GM19452 (cell line): ENCODE measurements at regions not wholly inside any gene's neighbourhood (a gene's known extent, or its start where the extent isn't known, plus 50 kb on each side); places are given as distances from the start of the nearest gene placed in this dataset.

Experiments
- ATAC-seq: cut with Tn5 transposase; IDR thresholded peaks from one replicate; pipeline ENCODE4 v1.9.1; 2021; ENCODE audit not compliant: unreplicated experiment

- no peak for ATAC-seq
Observed at GRCh38 chr4:152236519-152237056, 299.3 kb downstream of the FBXW7 start.

- ATAC-seq, result no peak
Observed at GRCh38 chr4:152235718-152236117, 300.2 kb downstream of the FBXW7 start.

GRCh38 chr4:152234571-152234970 lies 301.3 kb downstream of the FBXW7 start:
- no peak for ATAC-seq

- ATAC-seq, result no peak
Observed at GRCh38 chr4:152232271-152232670, 303.6 kb downstream of the FBXW7 start.

- ATAC-seq, result no peak
Observed at GRCh38 chr4:152229782-152230289, 306.1 kb downstream of the FBXW7 start.

GRCh38 chr4:152225680-152226079 lies 310.2 kb downstream of the FBXW7 start:
- ATAC-seq, result no peak

GRCh38 chr4:152224721-152225420 lies 311.0 kb downstream of the FBXW7 start:
- no peak for ATAC-seq

- ATAC-seq, result no peak
Observed at GRCh38 chr4:152224223-152224622, 311.7 kb downstream of the FBXW7 start.

GRCh38 chr4:152223600-152223999 lies 312.3 kb downstream of the FBXW7 start:
- no peak for ATAC-seq

- no peak for ATAC-seq
Observed at GRCh38 chr4:152221816-152222516, 313.9 kb downstream of the FBXW7 start.

GRCh38 chr4:152220201-152220666 lies 315.7 kb downstream of the FBXW7 start:
- peak; percentile 76 for ATAC-seq

GRCh38 chr4:152218576-152218975 lies 317.3 kb downstream of the FBXW7 start:
- ATAC-seq, result no peak

- ATAC-seq, result no peak
Observed at GRCh38 chr4:152217896-152218295, 318.0 kb downstream of the FBXW7 start.

- no peak for ATAC-seq
Observed at GRCh38 chr4:152211936-152212653, 323.8 kb downstream of the FBXW7 start.

- peak; percentile 82 for ATAC-seq
Observed at GRCh38 chr4:152209772-152210493, 326.0 kb downstream of the FBXW7 start.

GRCh38 chr4:152207378-152207720 lies 328.5 kb downstream of the FBXW7 start:
- ATAC-seq, result no peak

GRCh38 chr4:152206646-152207377 lies 329.1 kb downstream of the FBXW7 start:
- ATAC-seq, result no peak

GRCh38 chr4:152206185-152206584 lies 329.7 kb downstream of the FBXW7 start:
- no peak for ATAC-seq

- ATAC-seq, result no peak
Observed at GRCh38 chr4:152202415-152202814, 333.5 kb downstream of the FBXW7 start.
